Neural progenitor cell (in vitro differentiated cells): ENCODE measurements at regions not wholly inside any gene's neighbourhood (a gene's known extent, or its start where the extent isn't known, plus 50 kb on each side); places are given as distances from the start of the nearest gene placed in this dataset.

Experiments used
- DNase-seq: peaks from one replicate; pipeline ENCODE4 v3.0.0-alpha.2; 2016; ENCODE audit warnings: low spot score
- H2AFZ ChIP-seq: fragments of 200-600 bp; sonication (generic); replicated peaks from 2 replicates; pipeline ENCODE4 v1.6.1; 2016; ENCODE audit warnings: antibody characterized with exemption
- H3F3A ChIP-seq: fragments of 200-600 bp; sonication (generic); 2 replicates; pipeline ENCODE4 v1.6.1; 2016; ENCODE audit warnings: antibody characterized with exemption, low read depth
- H3K27ac ChIP-seq: fragments of 200-600 bp; sonication (generic); 2 replicates; pipeline ENCODE4 v1.5.1; 2016; ENCODE audit warnings: mild to moderate bottlenecking
- H3K27me3 ChIP-seq: fragments of 200-600 bp; sonication (generic); 2 replicates; pipeline ENCODE4 v1.6.1; 2016; ENCODE audit warnings: mild to moderate bottlenecking, moderate library complexity
- H3K36me3 ChIP-seq: fragments of 200-600 bp; sonication (generic); 2 replicates; pipeline ENCODE4 v1.5.1; 2016
- H3K4me1 ChIP-seq: fragments of 200-600 bp; sonication (generic); 2 replicates; pipeline ENCODE4 v1.6.1; 2016; ENCODE audit warnings: mixed run types
- H3K4me2 ChIP-seq: fragments of 200-600 bp; sonication (generic); 2 replicates; pipeline ENCODE4 v1.6.1; 2016
- H3K4me3 ChIP-seq: fragments of 200-600 bp; sonication (generic); 2 replicates; pipeline ENCODE4 v1.5.1; 2016
- H3K79me2 ChIP-seq: fragments of 200-600 bp; sonication (generic); 2 replicates; pipeline ENCODE4 v1.6.1; 2016; ENCODE audit warnings: low read depth
- H3K9ac ChIP-seq: fragments of 200-600 bp; sonication (generic); 2 replicates; pipeline ENCODE4 v1.6.1; 2016
- H3K9me3 ChIP-seq: fragments of 200-600 bp; sonication (generic); 2 replicates; pipeline ENCODE4 v1.5.1; 2016; ENCODE audit warnings: low read depth
- H4K20me1 ChIP-seq: fragments of 200-600 bp; sonication (generic); 2 replicates; pipeline ENCODE4 v1.6.1; 2016; ENCODE audit warnings: low read depth
- H3K27ac Mint-ChIP-seq: 3 replicates; pipeline ENCODE4 v1.8.0; 2021; ENCODE audit warnings: mixed read lengths
- H3K27me3 Mint-ChIP-seq: 2 replicates; pipeline ENCODE4 v1.8.0; 2022; ENCODE audit warnings: low read depth, mild to moderate bottlenecking, inconsistent platforms, moderate library complexity, mixed read lengths; ENCODE audit not compliant: insufficient read depth
- H3K36me3 Mint-ChIP-seq: 3 replicates; pipeline ENCODE4 v1.8.0; 2021; ENCODE audit warnings: mixed read lengths
- H3K4me1 Mint-ChIP-seq: 3 replicates; pipeline ENCODE4 v1.8.0; 2021; ENCODE audit warnings: mixed read lengths
- H3K4me3 Mint-ChIP-seq: 3 replicates; pipeline ENCODE4 v1.8.0; 2021; ENCODE audit warnings: mild to moderate bottlenecking, moderate library complexity, mixed read lengths
- H3K9me3 Mint-ChIP-seq: 3 replicates; pipeline ENCODE4 v1.8.0; 2020; ENCODE audit warnings: mixed read lengths
- CTCF ChIP-seq: fragments of 200-600 bp; sonication (generic); IDR thresholded peaks from 2 replicates; pipeline ENCODE4 v1.5.1; 2017; ENCODE audit warnings: antibody characterized with exemption, mild to moderate bottlenecking
- EZH2 ChIP-seq: fragments of 200-600 bp; sonication (generic); IDR thresholded peaks from 2 replicates; pipeline ENCODE4 v1.6.1; 2017; ENCODE audit warnings: antibody characterized with exemption, mild to moderate bottlenecking, moderate library complexity
- EZH2phosphoT487 ChIP-seq: fragments of 200-600 bp; sonication (generic); IDR thresholded peaks from 2 replicates; pipeline ENCODE4 v1.6.1; 2017; ENCODE audit warnings: antibody characterized with exemption

- TF ChIP-seq EZH2 (no peak), EZH2phosphoT487 (no peak), CTCF (no peak)
- no peaks in the 10 kb centered on the region for H3K36me3 Mint-ChIP-seq
- DNase-seq: no peak
- no peaks in the 10 kb centered on the region for H3K27me3 Mint-ChIP-seq
- H3K4me3 Mint-ChIP-seq: no peak overlapping the region
- no peak overlapping the region for H3K27ac Mint-ChIP-seq
- Histone ChIP-seq H3K36me3 (no peaks in the 10 kb centered on the region), H3K9ac (no peak overlapping the region), H3K27ac (no peak overlapping the region), H3K9me3 (no peaks in the 10 kb centered on the region), H3K79me2 (no peaks in the 10 kb centered on the region), H2AFZ (peak overlapping the region; percentile 64), H3F3A (no peaks in the 10 kb centered on the region), H4K20me1 (no peaks in the 10 kb centered on the region), H3K27me3 (no peaks in the 10 kb centered on the region), H3K4me2 (no peak overlapping the region), H3K4me1 (no peaks in the 10 kb centered on the region), H3K4me3 (no peak overlapping the region)
- no peaks in the 10 kb centered on the region for H3K4me1 Mint-ChIP-seq
- no peaks in the 10 kb centered on the region for H3K9me3 Mint-ChIP-seq
These were observed 66.5 kb downstream of the RNF6 start for GRCh38 chr13:26155568-26155967.

- Mint-ChIP-seq H3K27me3 (no peaks in the 10 kb centered on the region), H3K27ac (no peak overlapping the region), H3K9me3 (no peaks in the 10 kb centered on the region), H3K4me1 (peaks cover 3% of the 10 kb centered on the region), H3K36me3 (no peaks in the 10 kb centered on the region), H3K4me3 (no peak overlapping the region)
- peaks cover 7% of the 10 kb centered on the region for H3K4me1 ChIP-seq
- no peaks in the 10 kb centered on the region for H3K79me2 ChIP-seq
- no peak for DNase-seq
- no peaks in the 10 kb centered on the region for H3K9me3 ChIP-seq
- H3K4me2 ChIP-seq: no peak overlapping the region
- H2AFZ ChIP-seq: no peak overlapping the region
- no peak overlapping the region for H3K9ac ChIP-seq
- H3F3A ChIP-seq: no peaks in the 10 kb centered on the region
- H3K36me3 ChIP-seq: no peaks in the 10 kb centered on the region
- no peak overlapping the region for H3K4me3 ChIP-seq
- TF ChIP-seq EZH2 (no peak), CTCF (peak; percentile 10)
- no peaks in the 10 kb centered on the region for H3K27me3 ChIP-seq
- H3K27ac ChIP-seq: no peak overlapping the region
- H4K20me1 ChIP-seq: no peaks in the 10 kb centered on the region
These were observed 82.0 kb upstream of the SHISA2 start for GRCh38 chr13:26133851-26134250.

- peaks cover 3% of the 10 kb centered on the region for H3K4me1 Mint-ChIP-seq
- Histone ChIP-seq H3K9me3 (no peaks in the 10 kb centered on the region), H3K27me3 (no peaks in the 10 kb centered on the region), H2AFZ (no peak overlapping the region), H4K20me1 (no peaks in the 10 kb centered on the region), H3K36me3 (no peaks in the 10 kb centered on the region), H3K4me2 (peak overlapping the region; percentile 36), H3K4me1 (peaks cover 7% of the 10 kb centered on the region), H3K9ac (no peak overlapping the region), H3F3A (no peaks in the 10 kb centered on the region), H3K27ac (no peak overlapping the region), H3K4me3 (no peak overlapping the region), H3K79me2 (no peaks in the 10 kb centered on the region)
- no peak overlapping the region for H3K4me3 Mint-ChIP-seq
- DNase-seq: peak; percentile 5
- H3K27ac Mint-ChIP-seq: no peak overlapping the region
- no peaks in the 10 kb centered on the region for H3K9me3 Mint-ChIP-seq
- TF ChIP-seq EZH2phosphoT487 (no peak), EZH2 (no peak), CTCF (no peak)
- no peaks in the 10 kb centered on the region for H3K27me3 Mint-ChIP-seq
- H3K36me3 Mint-ChIP-seq: no peaks in the 10 kb centered on the region
These were observed 81.5 kb upstream of the SHISA2 start for GRCh38 chr13:26133286-26133685.

- no peak overlapping the region for H3K4me3 Mint-ChIP-seq
- H3K4me2 ChIP-seq: no peak overlapping the region
- no peak overlapping the region for H3K4me3 ChIP-seq
- H3K9me3 ChIP-seq: no peaks in the 10 kb centered on the region
- H3K4me1 ChIP-seq: peaks cover 7% of the 10 kb centered on the region
- H3K79me2 ChIP-seq: no peaks in the 10 kb centered on the region
- H3F3A ChIP-seq: no peaks in the 10 kb centered on the region
- no peaks in the 10 kb centered on the region for H3K27me3 Mint-ChIP-seq
- DNase-seq: peak; percentile 10
- H3K27me3 ChIP-seq: no peaks in the 10 kb centered on the region
- no peak overlapping the region for H3K27ac ChIP-seq
- no peaks in the 10 kb centered on the region for H3K9me3 Mint-ChIP-seq
- no peak overlapping the region for H2AFZ ChIP-seq
- peak; percentile 48 for TF ChIP-seq CTCF
- TF ChIP-seq EZH2phosphoT487: no peak
- TF ChIP-seq EZH2: no peak
- no peaks in the 10 kb centered on the region for H3K36me3 Mint-ChIP-seq
- no peaks in the 10 kb centered on the region for H4K20me1 ChIP-seq
- no peak overlapping the region for H3K9ac ChIP-seq
- H3K4me1 Mint-ChIP-seq: peaks cover 3% of the 10 kb centered on the region
- no peak overlapping the region for H3K27ac Mint-ChIP-seq
- no peaks in the 10 kb centered on the region for H3K36me3 ChIP-seq
These were observed 80.9 kb upstream of the SHISA2 start for GRCh38 chr13:26132756-26133155.
